ES-I3 (cell line): ENCODE measurements at regions not wholly inside any gene's neighbourhood (a gene's known extent, or its start where the extent isn't known, plus 50 kb on each side); places are given as distances from the start of the nearest gene placed in this dataset.
"Not testable (repeated sequence)": the region's sequence is repeated elsewhere in the genome, so short reads cannot be mapped to it uniquely, and the experiment has no call there.

Experiments used
- H3K36me3 ChIP-seq: 2 replicates; pipeline ENCODE4 v1.6.1; 2013; ENCODE audit warnings: mild to moderate bottlenecking, low read length, control low read depth, moderate library complexity; ENCODE audit not compliant: insufficient read depth
- H3K4me1 ChIP-seq: 2 replicates; pipeline ENCODE4 v1.6.1; 2013; ENCODE audit warnings: mild to moderate bottlenecking, control low read depth, low read length; ENCODE audit not compliant: insufficient read depth
- H3K9ac ChIP-seq: 2 replicates; pipeline ENCODE4 v1.6.1; 2013; ENCODE audit warnings: low read depth, mild to moderate bottlenecking, low read length, moderate library complexity
- H3K9me3 ChIP-seq: 2 replicates; pipeline ENCODE4 v1.6.1; 2013; ENCODE audit warnings: mild to moderate bottlenecking, low read length, moderate library complexity; ENCODE audit not compliant: control insufficient read depth, insufficient read depth

GRCh38 chr5:104941030-104941645, 1378.5 kb upstream of the NUDT12 start:
- no peaks in the 10 kb centered on the region for H3K36me3 ChIP-seq
- H3K9ac ChIP-seq: no peak overlapping the region
- H3K9me3 ChIP-seq: no peaks in the 10 kb centered on the region
- no peaks in the 10 kb centered on the region for H3K4me1 ChIP-seq

DNA sequence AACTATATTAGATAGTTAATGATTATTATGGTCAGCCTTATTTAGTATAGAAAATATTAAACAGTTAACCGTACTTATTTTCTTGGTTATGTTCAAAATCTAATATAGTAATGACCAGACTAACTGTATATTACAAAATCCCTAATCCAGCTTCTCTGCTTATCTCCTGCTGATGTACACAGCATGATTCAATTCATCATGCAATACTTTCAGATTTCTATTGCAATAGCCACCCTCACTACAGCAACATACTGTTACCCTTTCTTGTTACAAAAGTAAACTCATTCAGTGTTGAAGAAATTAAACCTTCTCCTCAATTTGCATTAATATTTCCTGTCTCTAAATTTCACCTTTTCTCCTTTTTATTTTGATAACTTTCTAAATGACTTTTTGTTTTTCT, 1375.0 kb upstream of the NUDT12 start:
- Histone ChIP-seq H3K36me3 (no peaks in the 10 kb centered on the region), H3K9ac (no peak overlapping the region), H3K9me3 (no peaks in the 10 kb centered on the region), H3K4me1 (no peaks in the 10 kb centered on the region)

- no peak overlapping the region for H3K9ac ChIP-seq
- no peaks in the 10 kb centered on the region for H3K9me3 ChIP-seq
- no peaks in the 10 kb centered on the region for H3K36me3 ChIP-seq
- H3K4me1 ChIP-seq: no peaks in the 10 kb centered on the region
Observed at GRCh38 chr5:104932431-104932830, 1369.8 kb upstream of the NUDT12 start.

- Histone ChIP-seq H3K9me3 (no peaks in the 10 kb centered on the region), H3K36me3 (no peaks in the 10 kb centered on the region), H3K4me1 (no peaks in the 10 kb centered on the region), H3K9ac (no peak overlapping the region)
Observed at GRCh38 chr5:104928906-104929520, 1366.4 kb upstream of the NUDT12 start.

- Histone ChIP-seq H3K36me3 (no peaks in the 10 kb centered on the region), H3K9me3 (no peaks in the 10 kb centered on the region), H3K4me1 (no peaks in the 10 kb centered on the region), H3K9ac (no peak overlapping the region)
Observed at GRCh38 chr5:104915226-104915625, 1352.6 kb upstream of the NUDT12 start.

- Histone ChIP-seq H3K9me3 (no peaks in the 10 kb centered on the region), H3K9ac (no peak overlapping the region), H3K36me3 (no peaks in the 10 kb centered on the region)
Observed at GRCh38 chr5:104914536-104915070, 1352.0 kb upstream of the NUDT12 start.

GRCh38 chr5:104913841-104914281, 1351.3 kb upstream of the NUDT12 start:
- H3K4me1 ChIP-seq: no peaks in the 10 kb centered on the region
- H3K9me3 ChIP-seq: no peaks in the 10 kb centered on the region
- no peaks in the 10 kb centered on the region for H3K36me3 ChIP-seq
- H3K9ac ChIP-seq: no peak overlapping the region

More at GRCh38 chr5:104914536-104915070, 1352.0 kb upstream of the NUDT12 start:
- no peaks in the 10 kb centered on the region for H3K4me1 ChIP-seq

GRCh38 chr5:104909803-104910202, 1347.2 kb upstream of the NUDT12 start:
- Histone ChIP-seq H3K9me3 (no peaks in the 10 kb centered on the region), H3K9ac (no peak overlapping the region)

GRCh38 chr5:104904561-104904960, 1342.0 kb upstream of the NUDT12 start:
- H3K4me1 ChIP-seq: no peaks in the 10 kb centered on the region
- no peaks in the 10 kb centered on the region for H3K36me3 ChIP-seq
- H3K9ac ChIP-seq: no peak overlapping the region
- no peaks in the 10 kb centered on the region for H3K9me3 ChIP-seq

More at GRCh38 chr5:104909803-104910202, 1347.2 kb upstream of the NUDT12 start:
- Histone ChIP-seq H3K36me3 (no peaks in the 10 kb centered on the region), H3K4me1 (no peaks in the 10 kb centered on the region)

DNA sequence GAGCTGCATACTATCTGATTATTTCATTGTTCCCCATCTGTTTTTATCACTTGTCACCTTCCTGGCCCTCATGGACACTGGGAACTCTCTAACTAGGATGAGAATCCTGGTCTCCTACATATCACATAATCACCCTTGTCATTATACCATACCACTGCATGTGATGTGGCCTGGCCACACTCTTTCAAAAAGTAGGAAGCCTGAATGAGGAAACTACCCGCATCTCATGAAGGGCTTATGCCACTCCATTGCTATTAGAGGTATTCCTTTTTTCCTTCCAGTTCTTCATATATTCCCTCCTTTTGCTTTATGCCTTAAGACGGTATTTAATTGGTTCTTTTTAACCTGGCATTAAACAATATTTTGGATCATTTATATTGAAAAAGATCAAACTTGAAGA, 1341.4 kb upstream of the NUDT12 start:
- Histone ChIP-seq H3K9me3 (no peaks in the 10 kb centered on the region), H3K36me3 (no peaks in the 10 kb centered on the region), H3K4me1 (no peaks in the 10 kb centered on the region), H3K9ac (no peak overlapping the region)

DNA sequence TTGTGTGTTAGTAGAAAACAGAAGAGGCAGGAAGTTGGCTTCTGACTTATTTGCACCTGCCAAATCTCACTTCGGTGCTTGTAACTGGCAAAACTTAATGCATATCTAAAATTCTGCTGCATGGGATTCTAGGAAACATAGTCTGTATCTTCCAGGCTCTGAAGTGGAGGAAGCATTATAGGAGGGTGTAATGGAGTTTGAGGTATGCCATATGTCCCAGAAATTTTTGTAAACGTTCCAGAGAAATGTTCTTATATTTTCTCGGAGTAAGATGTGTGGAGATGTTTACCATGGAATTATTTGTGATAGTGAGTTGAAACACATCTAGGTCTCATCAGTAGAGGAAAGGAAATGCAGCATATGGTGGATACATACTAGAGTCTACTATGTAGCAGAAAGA, 1329.0 kb upstream of the NUDT12 start:
- H3K9me3 ChIP-seq: no peaks in the 10 kb centered on the region
- H3K36me3 ChIP-seq: no peaks in the 10 kb centered on the region
- H3K9ac ChIP-seq: no peak overlapping the region
- no peaks in the 10 kb centered on the region for H3K4me1 ChIP-seq

GRCh38 chr5:104890767-104891166, 1328.2 kb upstream of the NUDT12 start:
- Histone ChIP-seq H3K4me1 (no peaks in the 10 kb centered on the region), H3K9me3 (no peaks in the 10 kb centered on the region), H3K36me3 (no peaks in the 10 kb centered on the region), H3K9ac (no peak overlapping the region)

- no peaks in the 10 kb centered on the region for H3K36me3 ChIP-seq
- H3K4me1 ChIP-seq: no peaks in the 10 kb centered on the region
- H3K9ac ChIP-seq: no peak overlapping the region
- H3K9me3 ChIP-seq: no peaks in the 10 kb centered on the region
Observed at GRCh38 chr5:104859437-104859836, 1296.8 kb upstream of the NUDT12 start.

DNA sequence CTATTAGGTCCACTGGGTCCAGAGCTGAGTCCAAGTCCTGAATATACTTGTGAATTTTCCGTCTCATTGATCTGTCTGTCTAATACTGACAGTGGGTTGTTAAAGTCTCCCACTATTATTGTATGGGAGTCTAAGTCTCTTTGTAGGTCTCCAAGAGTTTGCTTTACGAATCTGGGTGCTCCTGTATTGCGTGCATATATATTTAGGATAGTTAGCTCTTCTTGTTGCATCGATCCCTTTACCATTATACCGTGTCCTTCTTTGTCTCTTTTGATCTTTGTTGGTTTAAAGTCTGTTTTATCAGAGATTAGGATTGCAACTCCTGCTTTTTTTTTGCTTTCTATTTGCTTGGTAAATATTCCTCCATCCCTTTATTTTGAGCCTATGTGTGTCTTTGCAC, 1289.5 kb upstream of the NUDT12 start:
- not testable (repeated sequence) for H3K9ac ChIP-seq, H3K36me3 ChIP-seq, H3K4me1 ChIP-seq, H3K9me3 ChIP-seq

DNA sequence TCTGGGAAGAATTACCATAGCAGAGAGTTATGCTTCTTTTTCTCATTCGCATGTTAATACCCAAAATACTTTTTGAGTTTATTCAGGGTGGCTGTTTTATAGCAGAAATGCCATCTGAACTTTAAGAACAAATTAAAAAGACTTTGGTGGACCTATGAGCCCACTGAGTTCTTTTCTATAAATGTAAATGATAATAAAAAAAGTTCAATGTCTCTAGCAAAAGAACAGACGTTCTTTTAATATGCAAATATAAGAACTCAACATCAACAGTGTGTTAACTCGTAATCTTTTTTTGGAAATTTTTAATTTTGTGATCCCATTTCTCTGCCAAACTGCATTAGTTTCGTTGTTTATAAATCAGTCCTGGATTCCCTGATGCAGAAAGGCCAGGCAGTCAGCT, 1283.0 kb upstream of the NUDT12 start:
- Histone ChIP-seq H3K9ac (no peak overlapping the region), H3K9me3 (no peaks in the 10 kb centered on the region), H3K4me1 (no peaks in the 10 kb centered on the region), H3K36me3 (no peaks in the 10 kb centered on the region)
